Mammary epithelial cell (primary cell): ENCODE measurements at regions not wholly inside any gene's neighbourhood (a gene's known extent, or its start where the extent isn't known, plus 50 kb on each side); places are given as distances from the start of the nearest gene placed in this dataset.

Experiments used
- EZH2 ChIP-seq: IDR thresholded peaks from 2 replicates; pipeline ENCODE4 v1.6.1; 2012; ENCODE audit warnings: low read length, inconsistent platforms, borderline replicate concordance
- TF ChIP-seq, protein P1 (sequence below), 2 donors: IDR thresholded peaks in 1 of 2; conservative IDR thresholded peaks in 1 of 2; 2 replicates each; pipeline ENCODE4 v1.5.1; 2011 to 2012; ENCODE audit warnings: inconsistent platforms in 2 of 2, low read length in 2 of 2, mild to moderate bottlenecking in 2 of 2, control low read depth in 1 of 2, low read depth in 1 of 2; ENCODE audit not compliant: insufficient read depth in 1 of 2; ENCODE audit errors: extremely low read depth in 1 of 2

DNA sequence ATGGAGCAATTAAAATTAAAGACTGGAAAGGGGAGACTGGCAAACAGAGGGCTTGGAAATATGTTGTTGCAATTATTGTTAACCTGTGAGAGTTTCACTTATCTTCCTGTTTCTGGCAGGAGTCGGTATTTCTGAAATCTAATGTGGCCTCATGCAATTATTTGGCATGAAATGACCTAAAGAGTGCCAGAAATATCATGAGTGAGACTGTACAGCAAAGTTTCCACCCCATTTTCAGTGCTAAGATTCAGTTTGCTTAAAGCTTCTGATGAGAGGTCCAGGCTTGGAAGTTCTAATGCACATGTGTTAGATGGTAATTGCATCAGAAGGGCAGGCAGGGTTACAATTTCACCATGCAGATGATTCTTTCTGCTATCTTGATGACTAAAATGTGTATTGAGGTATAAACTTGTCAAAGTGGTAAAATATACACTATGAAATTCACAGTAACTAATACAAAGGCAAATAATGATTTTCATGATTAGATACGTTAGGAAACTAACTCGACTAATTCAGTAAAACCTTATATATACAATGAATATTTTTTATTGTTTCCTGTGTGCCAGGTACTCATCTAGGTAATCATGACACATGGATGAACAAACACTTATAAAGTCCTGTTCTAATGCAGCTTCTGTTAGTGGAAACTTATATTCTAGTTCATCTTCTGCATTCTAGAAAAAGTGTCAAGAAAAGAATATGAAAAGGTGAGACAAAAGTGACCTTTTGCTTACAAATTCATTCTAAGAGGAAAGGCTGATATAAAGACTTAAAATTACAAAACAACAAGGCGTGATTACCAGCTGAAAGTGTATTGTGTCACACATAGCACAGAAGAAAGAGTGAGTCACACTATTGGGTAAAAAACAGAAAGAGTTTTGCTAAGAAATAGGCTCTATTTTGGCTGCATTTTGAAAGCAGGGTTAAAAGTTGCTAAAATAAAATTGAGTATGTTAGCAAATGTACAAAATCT is 533.4 kb upstream of the SEMA3D start:
- TF ChIP-seq EZH2, result no peak
- TF ChIP-seq, protein P1, sequence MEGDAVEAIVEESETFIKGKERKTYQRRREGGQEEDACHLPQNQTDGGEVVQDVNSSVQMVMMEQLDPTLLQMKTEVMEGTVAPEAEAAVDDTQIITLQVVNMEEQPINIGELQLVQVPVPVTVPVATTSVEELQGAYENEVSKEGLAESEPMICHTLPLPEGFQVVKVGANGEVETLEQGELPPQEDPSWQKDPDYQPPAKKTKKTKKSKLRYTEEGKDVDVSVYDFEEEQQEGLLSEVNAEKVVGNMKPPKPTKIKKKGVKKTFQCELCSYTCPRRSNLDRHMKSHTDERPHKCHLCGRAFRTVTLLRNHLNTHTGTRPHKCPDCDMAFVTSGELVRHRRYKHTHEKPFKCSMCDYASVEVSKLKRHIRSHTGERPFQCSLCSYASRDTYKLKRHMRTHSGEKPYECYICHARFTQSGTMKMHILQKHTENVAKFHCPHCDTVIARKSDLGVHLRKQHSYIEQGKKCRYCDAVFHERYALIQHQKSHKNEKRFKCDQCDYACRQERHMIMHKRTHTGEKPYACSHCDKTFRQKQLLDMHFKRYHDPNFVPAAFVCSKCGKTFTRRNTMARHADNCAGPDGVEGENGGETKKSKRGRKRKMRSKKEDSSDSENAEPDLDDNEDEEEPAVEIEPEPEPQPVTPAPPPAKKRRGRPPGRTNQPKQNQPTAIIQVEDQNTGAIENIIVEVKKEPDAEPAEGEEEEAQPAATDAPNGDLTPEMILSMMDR (conservative IDR thresholded peaks at IDR 0.05 in 1 of 2, IDR thresholded peaks at IDR 0.05 in 1 of 2; ENCODE audit: extremely low read depth in 1 of 2, insufficient read depth in 1 of 2, low read depth in 1 of 2, low read length in 2 of 2), result no peak
